GOT3 (cell line): ENCODE measurements at regions not wholly inside any gene's neighbourhood (a gene's known extent, or its start where the extent isn't known, plus 50 kb on each side); places are given as distances from the start of the nearest gene placed in this dataset.
"Not testable (repeated sequence)": the region's sequence is repeated elsewhere in the genome, so short reads cannot be mapped to it uniquely, and the experiment has no call there.

ENCODE experiments used
- DNase-seq: peaks from one replicate; lab custom pipeline; 2025; ENCODE audit warnings: mixed read lengths; lab: John Stamatoyannopoulos, UW

GRCh38 chr18:77329651-77330050 lies 80.0 kb downstream of the GALR1 start:
- no peak for DNase-seq

- no peak for DNase-seq
Measured at GRCh38 chr18:77334876-77335275, 85.2 kb downstream of the GALR1 start.

GRCh38 chr18:77337604-77338003 lies 88.0 kb downstream of the GALR1 start:
- no peak for DNase-seq

DNA sequence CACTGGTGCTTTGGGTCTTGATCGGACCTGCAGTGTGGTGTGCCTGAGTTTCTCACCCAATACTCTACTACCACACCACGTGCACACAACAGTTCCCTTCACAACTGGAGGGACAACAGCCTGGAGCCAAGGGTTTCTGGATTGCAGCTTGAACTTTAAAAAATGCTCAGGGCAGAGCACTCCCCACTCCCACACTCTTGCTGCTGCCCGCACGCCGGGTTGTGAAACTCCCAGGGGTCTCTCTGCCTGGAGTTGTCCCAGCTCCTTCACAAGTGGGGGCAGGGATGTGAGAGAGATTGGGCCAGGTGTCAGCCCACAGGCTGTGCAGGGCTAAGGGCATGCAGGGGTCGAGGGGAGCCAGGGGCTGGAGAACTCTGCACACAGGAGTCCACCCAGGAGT lies 89.4 kb downstream of the GALR1 start:
- DNase-seq, result no peak

DNA sequence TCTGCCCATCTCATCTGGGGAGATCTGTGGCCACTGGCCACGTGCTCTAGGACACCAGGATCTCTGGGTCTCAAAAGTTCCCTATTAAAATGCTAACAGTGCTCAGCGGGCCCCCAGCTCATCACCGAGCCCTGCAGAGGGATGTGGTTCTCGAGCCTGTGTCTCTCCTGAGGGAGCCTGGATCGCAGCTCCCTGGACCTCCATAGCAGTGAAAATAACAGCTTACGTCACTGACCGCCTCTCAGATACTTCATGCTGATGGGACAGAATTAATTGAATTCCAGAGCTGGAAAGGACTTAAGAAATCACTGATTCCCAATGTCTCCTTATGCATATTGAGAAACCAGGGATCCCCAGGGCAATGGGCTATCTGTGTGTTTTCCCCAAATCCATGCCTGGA lies 90.0 kb downstream of the GALR1 start:
- DNase-seq, result no peak

DNA sequence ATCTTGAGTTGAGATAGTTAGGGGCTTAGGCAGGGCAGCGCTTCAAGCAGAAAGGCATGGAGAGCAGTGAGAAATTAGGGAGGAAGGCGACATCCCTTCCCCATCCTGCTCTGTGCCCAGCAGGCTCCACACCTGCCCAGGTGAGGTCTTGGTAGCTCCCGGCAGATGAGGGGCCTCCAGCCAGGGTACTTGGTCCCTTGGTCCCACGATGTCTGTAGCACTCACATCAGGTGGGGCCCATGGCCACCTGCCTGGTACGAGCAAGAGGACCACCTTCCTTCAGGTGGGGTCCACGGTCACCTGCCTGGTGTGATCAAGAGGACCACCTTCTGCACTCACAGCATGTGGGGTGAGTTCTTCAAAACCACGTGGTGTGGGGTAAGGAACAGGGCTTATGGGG lies 91.2 kb downstream of the GALR1 start:
- DNase-seq, result no peak

DNA sequence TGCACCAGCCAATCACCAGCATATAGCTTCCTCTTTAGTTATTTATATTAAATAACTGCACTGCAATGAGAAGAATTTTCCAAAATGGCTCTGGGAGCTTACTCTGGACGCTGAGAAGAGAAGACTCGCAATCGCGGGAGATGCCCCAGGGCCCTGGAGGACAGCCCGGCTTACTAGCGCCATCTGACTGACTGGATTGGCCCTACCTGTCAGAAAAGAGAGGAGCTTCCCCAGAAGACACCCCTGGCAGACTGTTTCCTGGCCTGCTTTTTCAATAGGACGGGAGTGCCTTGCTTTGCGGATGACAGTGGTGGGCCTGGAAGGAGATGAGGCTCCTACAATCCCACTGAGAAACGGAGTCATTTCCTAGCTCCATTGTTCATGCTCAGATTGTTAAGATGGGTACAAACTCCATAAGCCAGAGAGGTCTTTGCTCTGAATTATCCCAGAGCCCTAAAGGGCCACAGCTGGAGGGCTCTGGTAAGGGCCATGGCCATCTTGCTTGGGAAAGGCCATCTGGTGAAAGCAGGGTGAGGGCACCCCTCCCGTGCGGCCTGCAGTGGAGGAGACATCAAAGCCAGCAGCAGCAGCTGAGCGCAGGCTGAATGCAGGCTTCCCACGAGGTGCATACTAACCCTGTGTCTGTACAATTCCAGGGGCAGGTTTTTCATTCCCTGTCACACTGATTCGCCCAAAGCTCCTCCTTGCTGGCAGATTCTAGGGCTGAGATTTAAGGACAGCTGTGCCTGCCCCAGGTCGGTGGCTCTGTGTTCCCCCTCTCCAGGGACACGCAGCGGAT lies 92.1 kb downstream of the GALR1 start:
- no peak for DNase-seq

- no peak for DNase-seq
Measured at GRCh38 chr18:77342736-77343135, 93.1 kb downstream of the GALR1 start.

DNA sequence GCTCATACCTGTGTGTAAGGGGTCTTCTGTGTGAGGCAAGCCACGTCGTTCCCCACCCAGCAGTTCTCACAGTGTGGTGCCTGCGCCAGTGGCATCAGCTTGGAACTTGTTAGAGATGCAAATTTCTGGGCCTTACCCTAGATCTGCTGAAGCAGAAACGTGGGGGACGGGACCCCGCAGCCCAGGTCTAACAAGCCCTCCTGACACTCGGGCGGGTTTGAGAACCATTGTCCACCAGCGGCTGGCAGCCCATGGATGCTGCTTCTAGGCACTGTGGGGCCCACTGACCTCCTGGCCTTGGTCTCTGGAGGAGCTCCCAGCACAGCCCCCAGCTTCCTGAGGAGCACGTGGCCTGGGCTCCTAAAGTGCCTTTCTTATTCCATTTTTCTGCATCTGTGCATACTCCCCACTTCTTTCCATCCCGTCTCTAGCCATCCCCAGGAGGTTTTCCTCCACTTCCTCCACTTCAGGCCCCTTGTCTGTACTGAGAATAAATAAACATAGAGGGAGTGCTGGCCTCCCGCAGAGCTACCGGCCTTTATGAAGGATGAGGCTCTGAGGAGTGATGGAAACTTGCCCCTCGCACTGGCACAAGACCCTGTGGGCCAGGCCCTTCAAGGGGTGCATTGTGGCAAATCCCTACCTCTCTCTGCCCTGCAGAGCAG lies 94.3 kb downstream of the GALR1 start:
- DNase-seq, result no peak

DNA sequence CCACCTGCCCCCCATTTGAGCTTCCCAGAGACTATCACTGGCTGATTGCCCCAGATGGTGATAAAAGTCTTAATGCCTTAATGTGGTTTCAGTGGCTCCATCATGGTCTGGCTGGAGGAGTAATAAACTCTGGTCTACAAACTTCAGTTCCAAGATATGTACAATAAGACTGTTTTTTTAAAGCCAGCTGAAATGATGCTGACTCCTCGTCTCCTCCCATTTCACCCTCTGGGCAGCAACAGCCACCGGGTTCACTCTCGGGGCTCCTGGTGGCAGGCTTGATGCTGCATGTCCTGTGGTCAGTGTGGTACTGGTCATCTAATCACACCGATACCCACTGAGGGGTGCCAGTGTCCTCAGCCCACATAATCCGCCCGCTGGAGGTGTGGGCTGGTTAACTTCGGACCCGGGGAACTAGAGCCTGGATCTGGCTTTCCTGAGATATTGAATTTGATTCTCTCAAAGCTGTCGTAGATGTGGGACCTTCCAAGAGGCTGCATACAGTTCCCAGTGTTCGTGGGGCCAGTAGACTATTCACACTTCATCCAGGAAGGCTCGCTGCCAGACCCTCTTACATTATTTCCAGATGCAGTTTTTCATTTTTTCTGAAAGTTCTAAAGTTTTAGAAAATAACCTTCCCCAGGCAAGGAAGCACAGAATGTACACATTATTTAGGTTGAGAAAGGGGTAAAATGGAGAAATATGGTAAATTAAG lies 95.3 kb downstream of the GALR1 start:
- DNase-seq, result no peak

GRCh38 chr18:77346208-77346810 lies 96.7 kb downstream of the GALR1 start:
- DNase-seq, result no peak

DNA sequence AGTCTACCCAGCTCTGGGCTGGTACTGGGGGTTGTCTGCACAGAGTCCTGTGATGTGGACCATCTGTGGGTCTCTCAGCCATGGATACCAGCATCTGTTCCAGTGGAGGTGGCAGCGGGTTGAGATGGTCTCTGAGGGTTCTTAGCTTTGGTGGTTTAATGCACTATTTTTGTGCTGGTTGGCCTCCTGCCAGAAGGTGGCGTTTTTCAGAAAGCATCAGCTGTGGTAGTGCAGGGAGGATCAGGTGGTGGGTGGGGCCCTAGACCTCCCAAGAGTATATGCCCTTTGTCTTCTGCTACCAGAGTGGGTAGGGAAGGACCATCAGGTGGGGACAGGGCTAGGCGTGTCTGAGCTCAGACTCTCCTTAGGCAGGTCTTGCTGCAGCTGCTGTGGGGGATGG lies 103.7 kb downstream of the GALR1 start:
- not testable (repeated sequence) for DNase-seq

DNA sequence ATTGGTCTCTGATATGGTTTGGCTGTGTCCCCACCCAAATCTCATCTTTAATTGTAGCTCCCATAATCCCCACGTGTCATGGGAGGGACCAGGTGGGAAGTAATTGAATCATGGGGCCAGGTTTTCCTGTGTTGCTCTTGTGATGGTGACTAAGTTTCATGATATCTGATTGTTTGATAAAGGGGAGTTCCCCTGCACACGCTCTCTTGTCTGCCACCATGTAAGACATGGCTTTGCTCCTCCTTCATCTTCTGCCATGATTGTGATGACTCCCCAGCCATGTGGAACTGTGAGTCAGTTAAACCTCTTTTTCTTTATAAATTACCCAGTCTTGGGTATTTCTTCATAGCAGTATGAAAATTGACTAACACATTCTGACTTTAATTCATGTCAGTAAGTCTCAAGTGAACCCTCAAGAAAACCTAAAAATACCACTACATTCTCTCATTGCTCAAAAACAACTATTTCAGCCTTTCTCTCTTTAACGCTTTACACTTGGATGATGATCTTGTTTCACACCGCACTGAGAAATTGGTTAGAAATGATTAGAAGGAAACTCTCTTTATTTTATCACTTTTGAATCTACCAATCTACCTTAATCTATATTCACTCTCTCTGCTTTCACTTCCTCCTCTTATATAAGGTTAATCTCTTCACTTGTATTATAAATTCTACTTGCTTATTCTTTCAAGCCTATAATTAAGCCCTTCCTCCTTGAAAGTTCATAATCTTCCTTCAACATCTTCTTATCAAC lies 110.1 kb downstream of the GALR1 start:
- DNase-seq, result no peak

DNA sequence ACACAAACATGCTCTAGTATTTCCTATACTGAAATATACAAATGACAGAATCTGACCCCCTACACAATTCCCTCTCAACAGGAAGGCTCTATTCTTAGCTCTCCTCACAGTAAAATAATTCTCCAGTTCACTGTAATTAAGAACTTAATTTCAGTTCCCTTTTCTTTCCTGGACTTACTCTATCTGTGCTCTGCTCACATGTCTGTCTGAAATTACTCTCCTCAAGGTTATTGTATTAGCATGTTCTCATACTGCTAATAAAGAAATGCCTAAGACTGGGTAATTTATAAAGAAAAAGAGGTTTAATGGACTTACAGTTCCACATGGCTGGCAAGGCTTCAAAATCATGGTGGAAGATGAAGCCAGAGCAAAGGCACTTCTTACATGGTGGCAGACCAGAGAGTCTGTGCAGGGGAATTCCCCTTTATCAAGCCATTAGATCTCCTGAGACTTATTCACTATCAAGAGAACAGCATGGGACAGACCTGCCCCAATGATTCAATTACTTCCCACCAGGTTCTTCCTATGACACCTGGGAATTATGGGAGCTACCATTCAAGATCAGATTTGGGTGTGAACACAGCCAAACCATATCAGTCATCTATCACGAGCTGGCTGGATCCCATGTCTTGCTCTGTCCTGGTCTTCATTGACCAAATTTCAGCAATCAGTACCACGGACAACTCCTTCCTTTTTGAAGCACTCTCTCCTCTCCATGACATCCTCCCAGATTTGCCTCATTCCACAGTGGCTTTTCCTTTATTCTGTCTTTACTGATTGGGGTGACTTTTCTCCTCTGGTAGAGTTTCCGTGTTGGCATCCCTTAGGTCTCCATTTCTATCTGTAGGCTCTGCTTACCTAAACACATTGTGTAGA lies 110.9 kb downstream of the GALR1 start:
- DNase-seq, result no peak

DNA sequence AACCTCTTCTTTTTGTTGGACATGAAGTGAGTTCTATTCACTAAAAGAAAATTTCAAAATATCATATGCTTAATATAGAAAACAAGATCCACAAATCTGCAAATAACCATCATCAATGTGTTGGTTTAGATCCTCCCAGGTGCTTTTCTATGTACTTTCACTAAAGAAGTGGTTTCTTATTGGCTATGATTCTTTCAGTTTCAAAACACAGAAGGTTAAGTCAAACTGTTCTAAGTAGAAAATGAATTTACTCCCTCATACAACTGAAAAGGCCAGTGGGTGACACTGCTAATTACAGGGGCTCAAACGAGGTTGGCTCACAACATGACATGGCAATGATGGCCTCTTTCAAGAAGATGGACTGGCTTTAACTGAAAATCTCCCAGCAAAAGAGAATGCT lies 111.7 kb downstream of the GALR1 start:
- DNase-seq, result no peak

DNA sequence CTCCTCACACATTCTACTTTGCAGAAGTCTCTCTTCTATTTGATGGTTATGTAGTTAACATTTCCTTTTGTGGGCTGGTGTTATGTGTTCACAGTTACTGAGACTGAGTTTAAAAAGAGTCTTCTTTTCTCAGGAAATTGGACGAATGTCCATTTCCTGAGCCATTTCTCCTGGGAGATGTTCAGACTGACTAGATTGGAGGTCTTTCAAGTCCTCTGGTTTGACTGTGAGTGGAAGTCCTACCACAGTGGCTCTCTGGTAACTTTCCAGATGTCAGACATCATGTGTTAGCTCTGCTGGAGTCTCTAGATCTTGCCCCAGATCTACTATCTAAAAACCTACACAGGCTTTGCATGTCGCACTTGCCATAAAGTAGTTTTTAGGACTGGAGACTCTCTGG lies 116.0 kb downstream of the GALR1 start:
- no peak for DNase-seq

DNA sequence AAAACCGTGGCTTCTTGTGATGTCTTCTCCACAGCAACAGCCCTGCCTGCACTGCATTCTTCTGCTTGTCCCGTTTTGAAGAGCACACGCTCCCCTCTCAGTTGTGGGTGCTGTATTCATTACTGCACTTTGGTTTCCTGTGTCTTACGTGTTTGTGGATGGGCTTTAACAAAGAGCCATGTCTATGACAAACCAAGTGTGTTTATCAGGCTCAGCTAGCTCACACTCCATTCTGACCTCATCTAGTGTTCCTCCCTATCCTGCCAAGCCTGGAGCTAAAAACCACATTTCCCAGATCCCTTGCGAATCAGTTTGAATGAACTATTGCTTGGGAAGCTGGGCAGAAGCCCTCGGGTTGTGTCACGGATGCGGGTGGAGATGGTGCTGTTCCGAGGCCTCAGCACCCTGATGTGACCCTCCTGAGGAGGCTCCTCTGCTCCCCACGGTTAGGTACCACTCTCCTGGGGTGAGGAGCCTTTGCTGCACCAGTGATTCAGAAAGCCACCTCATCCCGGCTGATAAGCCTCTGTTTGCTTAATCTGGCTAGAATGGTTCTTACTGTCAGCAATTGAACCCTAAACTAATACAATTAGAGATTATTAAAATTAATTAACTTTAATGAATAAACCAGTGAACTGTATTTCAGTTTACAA lies 116.5 kb downstream of the GALR1 start:
- DNase-seq, result no peak

DNA sequence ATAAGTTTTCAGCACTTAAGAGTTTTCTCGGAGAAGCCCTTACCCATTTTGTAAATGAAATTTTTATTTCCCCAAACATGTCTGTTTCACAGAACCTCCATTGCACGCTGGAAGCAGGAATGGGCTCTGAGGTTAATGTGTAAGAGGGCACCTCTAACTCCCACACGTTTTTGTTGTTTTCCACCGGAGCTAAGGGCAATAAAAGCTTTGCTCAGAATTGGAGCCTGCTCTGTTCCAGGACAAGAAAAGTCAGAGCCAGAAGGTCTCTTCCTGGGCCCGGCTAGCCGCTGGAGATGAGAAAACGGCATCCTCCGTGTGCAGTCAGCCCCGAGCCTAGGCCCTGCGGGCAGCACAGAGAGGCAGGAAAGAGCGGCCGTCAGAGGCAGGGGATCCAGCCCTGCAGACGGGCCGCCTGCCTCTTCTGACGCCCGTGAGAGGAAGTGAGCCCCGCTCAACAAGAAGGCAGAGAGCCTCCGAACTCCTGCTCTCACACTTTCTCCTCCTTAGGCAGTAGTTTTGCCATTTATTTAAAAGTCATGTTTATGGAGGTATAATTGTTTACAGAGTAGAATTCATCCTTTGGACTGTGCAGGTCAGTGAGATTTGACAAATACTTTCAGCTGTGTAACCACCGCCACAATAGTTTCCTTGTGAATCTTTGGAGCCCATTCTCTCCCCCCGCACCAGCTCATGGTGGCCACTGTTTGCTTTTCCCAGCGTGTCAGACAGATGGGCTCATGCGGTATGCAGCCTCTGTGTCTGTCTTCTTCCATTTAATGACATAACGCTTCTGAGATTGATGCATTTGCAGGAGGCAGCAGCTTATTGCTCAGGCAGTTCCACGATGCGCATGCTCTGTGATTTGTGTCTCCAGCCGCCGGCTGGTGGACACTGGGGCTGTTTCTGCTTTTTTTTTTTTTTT lies 117.3 kb downstream of the GALR1 start:
- DNase-seq, result no peak

DNA sequence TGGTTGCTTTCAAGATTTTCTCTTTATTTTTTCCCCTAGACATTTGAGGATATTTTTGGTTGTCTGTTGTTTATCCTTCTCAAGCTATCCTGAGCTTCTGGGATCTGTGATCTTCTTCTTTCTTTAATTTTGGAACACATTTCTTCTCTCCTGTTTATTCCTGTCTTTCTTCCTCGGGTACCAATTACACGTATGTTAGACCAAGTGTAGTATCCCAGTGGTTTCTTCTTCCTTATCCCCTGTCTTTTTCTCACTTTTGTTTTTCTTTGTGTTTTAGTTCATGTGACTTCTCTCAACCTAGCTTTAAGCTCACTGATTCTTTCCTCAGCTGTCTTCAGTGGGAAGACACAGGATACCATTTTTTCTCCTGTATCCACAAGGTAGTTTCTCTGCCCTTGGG lies 120.0 kb downstream of the GALR1 start:
- no peak for DNase-seq
